ENCODE measurements at regions not wholly inside any gene's neighbourhood (a gene's known extent, or its start where the extent isn't known, plus 50 kb on each side); places are given as distances from the start of the nearest gene placed in this dataset.

- no peak overlapping the region for H3K27ac ChIP-seq (ENCODE audit: insufficient read length, low read depth, low read length)
- H3K4me2 ChIP-seq (ENCODE audit: insufficient read depth, insufficient read length, low read length): no peak overlapping the region
- no peaks in the 10 kb centered on the region for H3K9me3 Mint-ChIP-seq
- no peaks in the 10 kb centered on the region for H3K27me3 ChIP-seq (ENCODE audit: insufficient read depth, low read length)
- H4K5ac ChIP-seq (ENCODE audit: insufficient read length, low read depth, low read length): no peak overlapping the region
- H3K27me3 Mint-ChIP-seq (ENCODE audit: low read depth): no peaks in the 10 kb centered on the region
- H3K4me1 Mint-ChIP-seq: peaks cover 26 to 31% of the 10 kb centered on the region in 2 experiments
- H2BK12ac ChIP-seq (ENCODE audit: insufficient read length, low read depth, low read length): no peak overlapping the region
- H3K4ac ChIP-seq (ENCODE audit: low read depth, low read length): no peak overlapping the region
- H3T11ph ChIP-seq (ENCODE audit: low read length): no peak overlapping the region
- H3K79me2 ChIP-seq (ENCODE audit: insufficient read depth, low read length): no peaks in the 10 kb centered on the region
- H3K14ac ChIP-seq (ENCODE audit: insufficient read depth, low read length): no peak overlapping the region
- H3K23ac ChIP-seq (ENCODE audit: insufficient read length, low read depth, low read length): no peak overlapping the region
- no peak overlapping the region for H2AFZ ChIP-seq (ENCODE audit: low read length)
- H2BK20ac ChIP-seq (ENCODE audit: low read depth, low read length, poor library complexity, severe bottlenecking): no peak overlapping the region
- H3K4me3 Mint-ChIP-seq: no peak overlapping the region
- H2BK120ac ChIP-seq (ENCODE audit: low read depth, low read length, poor library complexity, severe bottlenecking): no peak overlapping the region
- H3K36me3 Mint-ChIP-seq (ENCODE audit: insufficient read depth in 1 of 3, low read depth in 3 of 3): no peaks in the 10 kb centered on the region
- no peak overlapping the region for H3K18ac ChIP-seq (ENCODE audit: insufficient read length, low read depth, low read length)
- no peak overlapping the region for H3K27ac Mint-ChIP-seq
- 0 out of 2 replicates have a peak, but pooled peaks cover 5% of the 10 kb centered on the region for H3K4me1 ChIP-seq (ENCODE audit: insufficient read depth, low read length)
- no peak overlapping the region for H4K91ac ChIP-seq (ENCODE audit: insufficient read length, low read depth, low read length)
- H3K9ac ChIP-seq (ENCODE audit: extremely low read depth, insufficient read length, low read length): no peak overlapping the region
- H3K56ac ChIP-seq (ENCODE audit: insufficient read length, low read depth, low read length): no peak overlapping the region
- no peak for DNase-seq
- TF ChIP-seq, protein P1, sequence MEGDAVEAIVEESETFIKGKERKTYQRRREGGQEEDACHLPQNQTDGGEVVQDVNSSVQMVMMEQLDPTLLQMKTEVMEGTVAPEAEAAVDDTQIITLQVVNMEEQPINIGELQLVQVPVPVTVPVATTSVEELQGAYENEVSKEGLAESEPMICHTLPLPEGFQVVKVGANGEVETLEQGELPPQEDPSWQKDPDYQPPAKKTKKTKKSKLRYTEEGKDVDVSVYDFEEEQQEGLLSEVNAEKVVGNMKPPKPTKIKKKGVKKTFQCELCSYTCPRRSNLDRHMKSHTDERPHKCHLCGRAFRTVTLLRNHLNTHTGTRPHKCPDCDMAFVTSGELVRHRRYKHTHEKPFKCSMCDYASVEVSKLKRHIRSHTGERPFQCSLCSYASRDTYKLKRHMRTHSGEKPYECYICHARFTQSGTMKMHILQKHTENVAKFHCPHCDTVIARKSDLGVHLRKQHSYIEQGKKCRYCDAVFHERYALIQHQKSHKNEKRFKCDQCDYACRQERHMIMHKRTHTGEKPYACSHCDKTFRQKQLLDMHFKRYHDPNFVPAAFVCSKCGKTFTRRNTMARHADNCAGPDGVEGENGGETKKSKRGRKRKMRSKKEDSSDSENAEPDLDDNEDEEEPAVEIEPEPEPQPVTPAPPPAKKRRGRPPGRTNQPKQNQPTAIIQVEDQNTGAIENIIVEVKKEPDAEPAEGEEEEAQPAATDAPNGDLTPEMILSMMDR (conservative IDR thresholded peaks at IDR 0.05): no peak
- H2BK5ac ChIP-seq (ENCODE audit: insufficient read length, low read length): no peak overlapping the region
- WGBS (ENCODE audit: extremely low coverage, insufficient read length, low lambda C conversion rate): no CpG with 5 or more reads among the region's 4 CpGs
- no peak overlapping the region for H4K8ac ChIP-seq (replicated peaks; ENCODE audit: insufficient read length, low read depth, low read length)
- H2AK5ac ChIP-seq (ENCODE audit: insufficient read length, low read length): no peak overlapping the region
- no peak overlapping the region for H2BK15ac ChIP-seq (ENCODE audit: low read depth, low read length)
- H3K9me3 ChIP-seq (ENCODE audit: control insufficient read depth, low read depth, low read length): no peaks in the 10 kb centered on the region
- no peaks in the 10 kb centered on the region for H3K79me1 ChIP-seq (ENCODE audit: insufficient read depth, low read depth, low read length, poor library complexity, severe bottlenecking)
- no peaks in the 10 kb centered on the region for H4K20me1 ChIP-seq (ENCODE audit: control insufficient read depth, insufficient read depth, insufficient read length)
- no peaks in the 10 kb centered on the region for H3K23me2 ChIP-seq (ENCODE audit: insufficient read length, low read depth, low read length, poor library complexity, severe bottlenecking)
Observed at GRCh38 chr5:38723426-38723825, 122.4 kb upstream of the OSMR start.

Measured in H9 (cell line).